Left kidney (tissue), 1 donor: ENCODE measurements at regions not wholly inside any gene's neighbourhood (a gene's known extent, or its start where the extent isn't known, plus 50 kb on each side); places are given as distances from the start of the nearest gene placed in this dataset.
"Not testable (repeated sequence)": the region's sequence is repeated elsewhere in the genome, so short reads cannot be mapped to it uniquely, and the experiment has no call there.

ENCODE experiments used
- DNase-seq: peaks from one replicate; pipeline ENCODE4 v3.0.0-alpha.2; 2013

DNA sequence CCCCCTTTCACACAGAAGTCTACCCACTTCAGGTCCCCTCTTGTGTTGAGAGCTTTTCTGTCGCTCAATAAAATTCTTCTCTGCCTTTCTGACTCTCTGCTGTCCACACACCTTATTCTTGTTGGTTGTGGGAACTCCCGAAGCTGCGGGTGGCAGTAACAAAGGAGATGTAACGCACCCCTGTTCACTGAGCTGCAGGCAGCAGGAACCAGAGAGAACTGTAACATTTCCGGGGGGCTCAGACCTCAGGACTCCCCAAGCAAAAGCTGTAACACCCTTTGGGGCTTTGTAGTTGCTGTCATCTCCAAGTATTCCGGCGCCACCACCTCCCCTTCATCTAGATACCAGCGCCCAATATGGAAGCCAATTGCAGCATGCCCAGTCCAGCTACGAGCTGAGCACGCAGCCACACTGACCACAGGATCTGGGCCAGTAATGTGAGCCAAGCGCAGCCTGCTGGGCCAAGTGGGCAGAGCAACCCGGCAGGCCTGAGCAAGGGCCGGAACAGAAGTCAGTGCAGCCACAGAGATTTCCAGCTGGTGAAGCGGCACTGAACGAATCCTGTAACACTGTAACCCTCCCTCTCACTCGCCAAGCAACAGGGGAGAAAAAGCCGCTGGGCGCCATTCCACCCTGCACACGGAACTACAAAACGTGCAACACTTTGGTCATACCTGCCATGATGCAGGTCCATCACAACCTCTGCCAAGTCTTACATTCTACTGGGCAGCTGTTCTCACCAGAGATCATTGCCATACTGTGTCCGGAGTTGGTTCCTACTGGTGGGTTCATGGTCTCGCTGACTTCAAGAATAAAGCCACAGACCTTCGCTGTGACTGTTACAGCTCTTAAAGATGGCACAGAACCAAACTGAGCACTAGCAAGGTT, 194.3 kb downstream of the SPATA31A6 start:
- DNase-seq = not testable (repeated sequence)

DNA sequence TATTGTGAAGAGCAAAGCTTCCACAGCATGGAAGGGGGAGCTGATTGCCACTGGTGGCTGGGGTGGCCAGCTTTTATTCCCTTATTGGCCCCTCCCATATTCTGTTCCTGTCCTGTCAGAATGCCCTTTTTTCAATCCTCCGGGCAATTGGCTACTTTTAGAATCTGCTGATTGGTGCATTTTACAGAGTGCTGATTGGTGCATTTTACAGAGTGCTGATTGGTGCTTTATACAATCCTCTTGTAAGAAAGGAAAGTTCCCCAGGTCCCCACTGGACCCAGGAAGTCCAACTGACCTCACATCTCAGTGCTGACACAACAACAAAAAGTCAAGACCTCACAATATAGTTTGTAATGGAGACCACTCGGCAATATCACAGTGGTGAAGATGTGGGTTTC, 195.0 kb downstream of the SPATA31A6 start:
- DNase-seq = no peak

DNA sequence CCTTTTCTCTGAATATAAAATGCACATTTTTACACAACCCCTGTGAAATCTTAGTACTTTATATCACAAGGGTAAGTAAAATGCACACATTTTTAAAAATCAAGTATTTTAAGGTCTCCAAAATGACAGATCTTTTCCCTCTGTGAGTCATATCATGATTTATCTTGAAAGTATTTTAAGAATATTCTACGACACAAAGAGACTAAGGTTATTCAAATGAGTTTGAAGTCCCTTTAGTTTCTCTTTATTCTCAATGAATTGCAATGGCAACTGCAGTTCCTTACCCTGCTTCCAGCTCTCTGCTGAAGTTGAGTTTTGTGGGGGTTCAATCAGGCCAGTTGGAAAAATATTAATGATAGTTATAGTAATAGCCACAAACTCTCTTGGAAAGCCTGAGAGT, 196.1 kb downstream of the SPATA31A6 start:
- not testable (repeated sequence) for DNase-seq

DNA sequence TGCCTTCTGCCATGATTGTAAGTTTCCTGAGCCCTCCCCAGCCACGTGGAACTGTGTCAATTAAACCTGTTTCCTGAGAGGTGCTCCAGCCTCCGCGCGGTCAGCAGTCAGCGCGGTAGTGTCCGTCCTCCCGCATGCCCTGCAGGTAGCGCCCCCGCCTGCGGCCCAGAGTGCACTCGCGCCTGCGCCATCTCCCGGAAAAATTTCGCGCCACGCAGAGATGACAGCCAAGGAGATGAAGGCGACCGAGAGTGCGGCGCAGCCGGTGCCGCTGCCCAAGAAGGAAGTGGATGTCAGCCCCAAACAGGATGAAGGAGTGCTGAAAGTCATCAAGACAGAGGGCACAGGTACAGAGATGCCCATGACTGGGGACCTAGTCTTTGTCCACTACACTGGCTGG, 201.1 kb downstream of the SPATA31A6 start:
- not testable (repeated sequence) for DNase-seq

DNA sequence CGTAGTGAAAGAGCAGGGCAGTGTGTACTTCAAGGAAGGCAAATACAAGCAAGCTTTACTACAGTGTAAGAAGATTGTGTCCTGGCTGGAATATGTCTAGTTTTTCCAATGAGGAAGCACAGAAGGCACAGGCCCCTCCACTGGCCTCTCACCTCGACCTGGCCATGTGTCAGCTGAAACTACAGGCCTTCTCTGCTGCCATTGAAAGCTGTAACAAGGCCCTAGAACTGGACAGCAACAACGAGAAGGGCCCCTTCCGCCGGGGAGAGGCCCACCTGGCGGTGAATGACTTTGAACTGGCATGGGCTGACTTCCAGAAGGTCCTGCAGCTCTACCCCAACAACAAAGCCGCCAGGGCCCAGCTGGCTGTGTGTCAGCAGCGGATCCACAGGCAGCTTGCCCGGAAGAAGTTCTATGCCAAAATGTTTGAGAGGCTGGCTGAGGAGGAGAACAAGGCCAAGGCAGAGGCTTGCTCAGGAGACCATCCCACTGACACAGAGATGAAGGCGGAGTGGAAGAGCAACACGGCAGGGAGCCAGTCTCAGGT, 202.2 kb downstream of the SPATA31A6 start:
- not testable (repeated sequence) for DNase-seq

DNA sequence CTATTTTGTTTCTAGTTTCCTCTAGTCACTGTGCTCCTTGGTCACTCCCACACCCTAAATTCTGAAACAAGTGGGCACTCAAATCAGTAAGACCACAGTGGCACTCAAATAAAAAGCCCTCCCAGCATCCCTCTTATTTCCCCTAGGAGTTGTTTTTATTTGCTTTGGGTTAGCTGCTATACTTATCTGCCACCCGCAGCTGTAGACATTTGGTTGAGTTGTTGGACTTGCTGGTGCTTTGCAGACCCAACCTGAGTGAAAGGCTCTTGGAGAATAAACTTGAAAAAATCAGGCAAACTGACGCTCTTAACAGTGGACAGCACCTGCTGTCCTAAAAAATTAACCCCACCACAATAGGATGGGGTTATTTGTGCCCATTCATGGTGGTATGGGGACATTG, 203.0 kb downstream of the SPATA31A6 start:
- no peak for DNase-seq

DNA sequence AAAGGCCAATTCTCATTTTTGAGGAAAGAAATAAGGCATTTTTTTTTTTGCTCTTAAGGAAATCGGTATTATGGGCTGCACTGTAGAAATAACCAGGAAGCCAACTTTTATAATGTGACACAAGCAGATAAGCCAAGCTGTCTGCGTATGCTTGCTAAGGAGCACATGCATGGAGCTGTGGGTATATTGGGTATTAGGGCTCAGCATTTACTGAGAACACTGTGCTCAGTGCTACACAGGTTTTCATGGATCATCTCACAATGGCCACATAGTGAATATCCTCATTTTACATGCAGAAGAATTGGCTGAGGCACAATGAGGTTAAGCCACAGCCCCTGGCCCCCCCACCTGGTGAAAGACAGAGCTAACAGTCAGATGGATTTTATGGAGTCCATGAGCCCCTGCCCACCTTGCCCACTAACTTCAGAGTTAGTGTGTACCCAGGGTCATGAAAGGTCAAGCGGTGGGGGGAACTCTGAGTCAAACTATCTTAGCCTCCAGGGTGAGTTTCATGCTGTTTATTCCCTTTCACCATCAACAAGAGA, 204.8 kb downstream of the SPATA31A6 start:
- no peak for DNase-seq

DNA sequence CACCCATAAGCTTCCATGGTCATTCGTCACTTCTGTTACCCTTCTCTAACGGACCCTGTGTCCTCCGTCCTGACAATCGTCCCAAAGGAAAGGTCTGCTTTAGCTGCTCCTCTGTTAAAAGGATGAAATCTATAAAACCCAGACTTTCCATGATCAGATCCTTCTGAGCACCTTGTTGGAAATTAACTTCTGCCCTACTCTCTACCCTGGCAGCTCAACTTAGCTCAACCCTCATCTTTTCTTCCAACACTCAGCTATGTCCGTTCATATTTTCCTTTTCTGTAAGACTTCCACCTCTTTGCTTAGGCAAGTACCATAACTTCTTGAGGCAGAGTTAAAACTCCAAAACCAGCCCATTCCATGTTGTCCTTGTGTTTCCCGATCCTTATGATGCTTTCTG, 205.4 kb downstream of the SPATA31A6 start:
- DNase-seq = no peak

DNA sequence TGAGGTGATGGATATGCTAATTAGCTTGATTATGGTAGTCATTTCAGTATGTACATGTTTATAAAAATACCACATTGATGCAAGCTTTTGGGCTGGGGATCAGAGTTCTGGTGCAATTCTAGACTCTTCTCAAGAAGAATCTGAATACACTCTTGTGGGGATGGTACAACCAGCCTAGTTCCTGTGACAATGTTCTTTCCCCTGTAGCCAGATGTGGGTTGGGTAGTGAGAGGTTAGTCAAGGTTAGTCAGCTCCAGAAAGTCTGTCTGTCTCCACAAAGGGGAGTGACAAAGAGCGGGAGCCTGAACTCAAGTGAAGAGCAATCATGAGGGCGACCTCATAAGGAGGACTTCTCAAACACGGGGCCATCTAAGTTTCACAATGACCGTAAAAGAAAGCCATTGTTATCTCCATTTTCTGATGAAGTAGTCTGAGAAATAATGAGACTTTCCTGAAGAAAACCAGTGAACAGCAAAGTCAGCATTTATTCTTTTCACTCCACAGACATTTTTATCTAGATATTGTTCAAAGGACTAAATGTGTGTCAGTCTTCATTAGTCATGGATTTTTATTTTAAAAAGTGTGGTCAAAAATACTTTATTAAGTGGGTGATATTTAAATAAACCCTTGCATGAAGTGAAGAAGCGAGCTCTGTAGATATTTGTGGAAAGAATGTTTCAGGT, 209.5 kb downstream of the SPATA31A6 start:
- not testable (repeated sequence) for DNase-seq

DNA sequence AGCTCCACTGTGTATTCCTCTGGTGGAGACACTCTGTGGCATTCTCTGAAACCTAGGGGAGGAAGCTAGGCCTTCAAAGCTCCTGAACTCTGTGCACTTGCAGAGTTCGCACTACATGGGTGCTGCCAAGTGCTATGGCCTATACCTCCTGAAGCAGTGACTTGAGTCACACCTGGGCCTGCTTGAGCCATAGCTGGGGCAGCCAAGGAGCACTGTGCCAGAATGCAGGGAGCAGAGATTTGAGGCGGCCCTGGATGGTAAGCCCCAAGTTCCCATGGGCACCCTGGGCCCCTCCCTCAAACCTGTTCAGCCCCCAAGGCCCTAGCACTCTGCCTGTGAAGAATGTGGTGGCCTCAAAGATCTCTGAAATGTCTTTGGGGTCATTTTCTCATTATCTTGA, 212.9 kb downstream of the SPATA31A6 start:
- no peak for DNase-seq

DNA sequence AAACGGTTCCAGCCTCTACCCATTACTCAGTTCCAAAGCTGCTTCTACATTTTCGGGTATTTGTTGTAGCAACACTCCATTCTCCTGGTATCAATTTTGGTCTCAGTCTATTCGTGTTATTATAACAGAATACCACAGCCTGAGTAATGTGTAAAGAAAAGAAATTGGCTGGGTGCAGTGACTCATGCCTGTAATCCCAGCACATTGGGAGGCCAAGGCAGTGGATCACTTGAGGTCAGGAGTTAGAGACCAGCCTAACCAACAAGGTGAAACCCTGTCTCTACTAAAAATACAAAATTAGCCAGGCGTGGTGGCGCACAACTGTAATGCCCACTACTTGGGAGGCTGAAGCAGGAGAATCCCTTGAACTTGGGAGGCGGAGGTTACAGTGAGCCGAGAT, 213.9 kb downstream of the SPATA31A6 start:
- DNase-seq = not testable (repeated sequence)

DNA sequence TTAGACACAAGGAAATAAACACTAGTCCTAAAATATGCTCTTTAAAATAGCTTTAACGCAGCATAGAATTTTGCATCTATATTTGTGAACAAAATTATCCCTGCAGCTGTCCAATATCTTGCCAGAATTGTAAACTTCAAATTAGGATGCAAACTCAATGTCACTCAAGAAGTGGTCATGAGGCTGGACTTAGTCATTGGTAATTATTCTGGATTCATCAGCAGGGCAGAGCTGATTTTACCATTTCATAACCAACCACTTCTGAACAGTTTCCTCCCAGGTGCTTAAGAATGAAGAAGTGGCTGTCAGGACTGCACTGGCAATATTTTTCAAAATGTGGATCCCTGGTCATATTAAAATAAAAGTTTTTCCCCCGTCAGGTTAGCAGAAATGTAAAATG, 219.5 kb downstream of the SPATA31A6 start:
- DNase-seq = not testable (repeated sequence)

DNA sequence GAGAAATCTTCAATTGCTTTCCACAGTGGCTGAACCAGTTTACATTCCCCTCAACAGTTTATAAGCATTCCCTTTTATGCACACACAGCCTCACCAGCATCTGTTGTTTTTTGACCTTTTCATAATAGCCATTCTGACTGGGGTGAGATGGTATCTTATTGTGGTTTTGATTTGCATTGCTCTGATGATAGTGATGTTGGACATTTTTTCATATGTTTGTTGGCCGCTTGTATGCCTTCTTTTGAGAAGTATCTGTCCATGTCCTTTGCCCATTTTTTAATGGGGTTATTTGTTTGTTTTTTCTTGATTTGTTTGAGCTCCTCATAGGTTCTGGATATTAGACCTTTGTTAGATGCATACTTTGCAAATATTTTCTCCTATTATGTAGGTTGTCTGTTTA, 226.1 kb downstream of the SPATA31A6 start:
- DNase-seq = not testable (repeated sequence)

DNA sequence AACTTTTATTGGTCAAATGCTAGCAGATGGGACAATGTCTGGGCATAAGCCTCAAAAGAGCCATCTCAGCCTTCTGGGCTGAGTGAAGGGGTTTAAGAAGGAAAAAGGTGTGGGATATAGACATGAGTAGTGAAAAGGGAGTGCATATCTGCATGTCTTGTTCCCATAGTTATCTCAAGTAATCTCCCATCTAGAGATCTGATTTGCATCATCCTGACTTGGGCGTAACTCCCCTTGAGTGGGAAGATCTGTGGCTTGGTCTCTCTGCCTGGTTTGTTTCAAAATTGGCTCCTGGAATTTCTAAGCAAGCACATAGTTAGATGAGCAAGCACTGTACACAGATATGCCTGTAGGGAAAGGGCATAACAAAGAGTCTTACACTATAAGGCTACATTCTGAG, 228.9 kb downstream of the SPATA31A6 start:
- not testable (repeated sequence) for DNase-seq

DNA sequence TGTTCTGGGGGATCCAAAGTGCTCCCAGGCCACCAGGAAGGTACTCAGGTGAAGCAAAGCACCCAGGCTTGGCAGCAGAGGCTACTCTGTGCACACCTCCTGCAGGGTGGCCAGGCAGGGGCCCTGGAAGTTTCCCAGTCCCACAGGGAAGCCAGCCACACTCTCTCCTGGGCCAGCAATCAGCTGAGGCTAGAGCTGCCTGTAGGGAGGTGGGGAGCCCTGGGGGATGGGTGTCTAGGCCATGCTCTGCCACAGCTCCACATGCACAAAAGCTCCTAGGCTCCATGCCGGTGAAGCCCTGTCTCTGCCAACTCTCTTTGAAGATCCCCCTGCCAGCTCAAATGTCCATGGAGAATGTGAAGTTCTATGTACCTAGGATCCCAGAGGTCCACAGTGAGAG, 231.4 kb downstream of the SPATA31A6 start:
- DNase-seq = not testable (repeated sequence)

DNA sequence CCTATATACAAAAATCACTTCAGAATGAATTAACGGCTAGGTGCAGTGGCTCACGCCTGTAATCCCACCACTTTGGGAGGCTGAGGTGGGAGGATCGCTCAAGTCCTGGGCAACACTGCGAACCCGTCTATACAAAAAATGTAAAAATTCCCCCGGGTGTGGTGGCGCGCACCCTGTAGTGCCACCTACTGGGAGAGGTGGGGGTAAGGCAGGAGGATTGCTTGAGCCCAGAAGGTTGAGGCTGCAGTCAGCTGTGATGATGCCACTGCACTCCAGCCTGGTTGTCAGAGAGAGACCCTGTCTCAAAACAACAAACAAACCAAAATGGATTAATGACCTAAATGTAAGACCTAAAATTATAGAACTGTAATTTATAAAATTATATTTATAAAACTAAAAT, 236.2 kb downstream of the SPATA31A6 start:
- DNase-seq = not testable (repeated sequence)

DNA sequence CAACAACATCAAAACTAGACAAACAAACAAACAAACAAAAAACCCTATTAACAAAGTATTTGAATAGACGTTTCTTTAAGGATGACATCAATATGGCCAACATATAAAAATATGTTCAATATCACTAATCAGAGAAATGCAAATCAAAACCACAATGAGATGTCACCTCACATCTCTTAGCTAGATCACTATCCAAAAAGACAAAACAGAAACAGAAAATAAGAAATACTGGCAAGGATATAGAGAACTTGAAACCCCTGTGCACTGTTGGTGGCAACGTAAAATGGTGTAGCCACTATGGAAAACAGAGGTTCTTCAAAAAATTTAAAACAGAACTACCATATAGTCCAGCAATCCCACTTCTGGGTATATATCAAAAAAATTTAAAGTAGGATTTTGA, 236.9 kb downstream of the SPATA31A6 start:
- not testable (repeated sequence) for DNase-seq

DNA sequence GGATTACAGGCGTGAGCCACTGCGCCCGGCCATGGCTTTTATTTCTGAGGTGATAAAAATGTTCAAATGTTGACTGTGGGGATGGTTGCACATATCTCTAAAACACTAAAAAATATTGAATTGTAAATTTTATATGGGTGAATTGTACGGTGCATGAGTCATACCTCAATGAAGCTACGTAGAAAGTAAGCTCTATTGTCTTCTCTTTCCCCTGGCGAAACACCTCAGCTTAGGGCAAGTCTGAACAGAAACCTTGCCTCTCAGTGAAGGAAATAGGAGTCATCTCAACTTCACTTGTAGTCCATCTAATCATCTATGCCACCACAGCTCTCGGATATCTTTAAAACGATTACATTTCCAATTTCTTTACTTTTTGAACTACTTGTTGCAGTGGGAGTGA, 238.2 kb downstream of the SPATA31A6 start:
- DNase-seq = not testable (repeated sequence)

DNA sequence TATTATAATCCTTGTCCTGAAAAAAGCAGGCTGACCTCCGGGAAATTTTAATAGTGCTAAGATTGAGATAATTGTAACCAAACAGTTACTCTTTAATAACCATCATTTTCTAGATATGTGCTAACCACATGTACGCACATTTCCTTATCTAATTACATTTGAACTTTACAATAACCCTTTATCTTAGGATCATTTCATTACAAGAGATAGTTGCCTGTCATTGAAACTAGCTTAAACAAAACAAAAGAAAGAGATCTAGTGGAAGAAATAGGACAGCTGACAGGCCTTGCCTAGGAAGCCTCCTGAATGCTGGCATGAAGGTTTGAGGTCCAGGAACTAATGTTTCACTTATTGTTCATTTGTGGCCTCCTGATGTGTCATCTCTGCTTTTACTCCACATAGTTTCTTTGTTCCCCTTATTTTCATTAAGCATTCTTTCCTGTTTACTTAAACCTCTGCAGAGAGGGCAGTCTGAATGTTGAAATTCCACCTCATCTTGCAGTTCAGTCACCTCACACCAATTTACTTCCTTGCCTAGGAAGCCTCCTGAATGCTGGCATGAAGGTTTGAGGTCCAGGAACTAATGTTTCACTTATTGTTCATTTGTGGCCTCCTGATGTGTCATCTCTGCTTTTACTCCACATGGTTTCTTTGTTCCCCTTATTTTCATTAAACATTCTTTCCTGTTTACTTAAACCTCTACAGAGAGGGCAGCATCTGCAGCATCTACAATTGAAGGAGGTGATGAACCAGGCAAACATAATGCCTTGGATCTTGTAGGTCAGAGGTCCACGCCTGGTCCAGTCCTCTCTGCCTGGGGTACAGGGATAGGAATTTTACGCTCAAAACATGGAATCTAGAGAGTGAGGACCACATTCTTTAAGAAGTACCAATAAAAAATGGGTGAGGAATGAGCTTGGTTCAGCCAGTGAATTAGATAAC, 247.5 kb downstream of the SPATA31A6 start:
- DNase-seq = not testable (repeated sequence)

DNA sequence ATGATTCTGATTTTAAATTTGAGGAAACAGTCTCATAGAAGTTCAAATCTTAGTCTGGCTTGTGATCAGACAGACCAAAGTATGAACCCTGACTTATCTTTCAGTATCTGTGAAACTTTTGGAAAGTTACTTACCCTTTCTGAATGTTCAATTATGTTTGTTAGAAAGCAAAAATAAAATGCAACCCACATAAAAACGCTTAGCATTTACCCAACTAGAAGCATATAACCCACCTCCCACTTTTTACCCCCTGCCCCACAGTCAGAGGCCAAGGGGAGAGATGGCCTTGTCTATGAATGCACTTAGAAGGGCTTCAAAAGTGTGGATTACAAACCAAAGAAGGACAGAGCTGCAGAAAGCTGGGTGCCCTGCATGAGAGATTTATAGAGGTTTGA, 248.2 kb downstream of the SPATA31A6 start:
- DNase-seq = not testable (repeated sequence)
